Skeletal muscle satellite cell (primary cell): ENCODE measurements at regions not wholly inside any gene's neighbourhood (a gene's known extent, or its start where the extent isn't known, plus 50 kb on each side); places are given as distances from the start of the nearest gene placed in this dataset.

Source experiments
- H3K27me3 ChIP-seq: 2 replicates; pipeline ENCODE4 v1.7.0; 2013; ENCODE audit warnings: low read length; ENCODE audit not compliant: control insufficient read depth, insufficient read depth
- H3K36me3 ChIP-seq: 2 replicates; pipeline ENCODE4 v1.7.0; 2013; ENCODE audit warnings: mild to moderate bottlenecking, control low read depth, low read length; ENCODE audit not compliant: insufficient read depth
- H3K4me1 ChIP-seq: 2 replicates; pipeline ENCODE4 v1.7.0; 2013; ENCODE audit warnings: low read length; ENCODE audit not compliant: control insufficient read depth, insufficient read depth
- H3K4me2 ChIP-seq: 2 replicates; pipeline ENCODE4 v1.7.0; 2013; ENCODE audit warnings: mild to moderate bottlenecking, low read length
- H3K4me3 ChIP-seq: 2 replicates; pipeline ENCODE4 v1.7.0; 2013; ENCODE audit warnings: low read length
- H3K9ac ChIP-seq: 2 replicates; pipeline ENCODE4 v1.7.0; 2013; ENCODE audit warnings: mild to moderate bottlenecking, low read depth, low read length, moderate library complexity
- H3K9me3 ChIP-seq: replicated peaks from 2 replicates; pipeline ENCODE4 v1.7.0; 2013; ENCODE audit warnings: mild to moderate bottlenecking, control low read depth, low read length

DNA sequence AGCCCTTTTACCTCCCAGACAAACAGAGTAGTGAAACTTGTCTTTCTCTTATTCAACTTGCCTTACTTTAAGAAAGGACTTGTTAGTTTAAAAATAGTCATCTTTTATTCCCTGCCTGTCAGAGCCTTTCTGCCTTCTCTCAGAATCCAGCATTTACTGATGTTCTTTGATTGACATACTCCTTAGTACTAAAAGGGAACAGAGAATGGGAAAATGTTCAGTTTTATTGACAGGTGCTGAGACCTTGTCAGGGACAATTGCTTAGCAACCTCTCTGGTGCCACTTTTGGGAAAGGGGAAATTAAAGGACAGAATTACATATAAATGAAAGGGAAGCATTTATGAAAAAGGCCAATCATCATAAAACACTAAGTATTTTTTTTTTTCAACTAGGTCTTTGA lies 378.3 kb downstream of the PDCD6IP start:
- Histone ChIP-seq H3K9me3 (no peaks in the 10 kb centered on the region), H3K9ac (no peak overlapping the region)

DNA sequence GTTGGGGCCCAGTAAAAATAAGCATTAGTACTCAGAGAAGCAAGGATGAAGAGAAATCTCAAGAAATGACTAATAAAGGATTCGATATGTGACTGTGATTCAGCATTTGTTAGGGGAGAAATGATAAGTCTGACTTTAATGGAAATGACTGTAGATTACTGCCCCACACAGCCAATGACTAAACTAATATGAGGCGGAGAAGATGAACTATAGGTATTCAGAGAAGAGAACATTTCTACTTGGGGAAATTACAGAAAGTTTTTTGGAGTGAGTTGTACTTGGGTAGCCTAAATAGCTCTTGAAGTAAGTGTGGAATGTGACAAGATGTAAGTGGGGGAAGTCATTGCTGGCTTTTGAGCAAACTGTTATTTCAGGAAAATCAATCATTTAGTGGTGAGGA lies 380.0 kb downstream of the PDCD6IP start:
- Histone ChIP-seq H3K4me1 (no peaks in the 10 kb centered on the region), H3K9ac (no peak overlapping the region)

More for the DNA sequence above, 378.3 kb downstream of the PDCD6IP start:
- Histone ChIP-seq H3K4me2 (no peak overlapping the region), H3K36me3 (no peaks in the 10 kb centered on the region), H3K27me3 (no peaks in the 10 kb centered on the region), H3K4me3 (no peak overlapping the region), H3K4me1 (no peaks in the 10 kb centered on the region)

DNA sequence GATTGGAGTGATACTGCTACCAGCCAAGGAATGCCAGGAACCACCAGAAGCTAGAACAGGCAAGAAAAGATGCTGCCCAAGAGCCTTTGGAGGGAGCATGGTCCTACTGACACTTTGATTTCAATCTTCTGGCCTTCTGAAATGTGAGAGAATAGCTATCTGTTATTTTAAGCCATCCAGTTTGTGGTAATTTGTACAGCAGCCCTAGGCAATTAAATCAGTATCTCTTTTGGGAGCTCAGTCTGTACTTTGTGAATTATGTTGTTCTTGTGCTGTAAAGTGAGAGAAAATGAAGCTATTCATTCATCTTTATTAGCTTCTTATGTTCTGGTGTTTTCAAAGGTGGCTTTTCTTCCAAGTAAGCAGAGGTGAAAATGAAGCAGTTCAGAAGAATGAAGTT lies 381.3 kb downstream of the PDCD6IP start:
- no peak overlapping the region for H3K4me3 ChIP-seq
- H3K4me2 ChIP-seq = no peak overlapping the region
- H3K4me1 ChIP-seq = no peaks in the 10 kb centered on the region

More for the DNA sequence above, 380.0 kb downstream of the PDCD6IP start:
- Histone ChIP-seq H3K27me3 (no peaks in the 10 kb centered on the region), H3K36me3 (no peaks in the 10 kb centered on the region), H3K4me3 (no peak overlapping the region), H3K9me3 (no peaks in the 10 kb centered on the region), H3K4me2 (no peak overlapping the region)

DNA sequence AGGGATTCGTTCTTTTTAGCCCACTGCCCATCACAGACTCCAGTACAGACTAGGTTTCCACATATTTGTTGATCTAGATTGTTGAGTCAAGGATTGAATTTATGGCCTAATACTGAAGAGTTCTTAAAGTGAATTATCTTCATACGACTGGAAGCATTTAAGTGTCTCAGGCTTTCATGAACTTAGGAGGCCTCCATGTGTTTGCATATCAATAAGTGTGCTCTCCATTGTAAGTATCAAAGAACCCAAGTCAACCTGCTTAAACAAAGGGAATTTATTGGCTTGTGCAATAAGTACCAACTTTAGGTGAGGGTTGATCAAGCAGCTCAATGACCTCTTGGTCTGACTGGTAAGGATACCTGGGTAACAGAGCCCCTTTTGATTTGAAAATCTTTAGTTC lies 382.1 kb downstream of the PDCD6IP start:
- Histone ChIP-seq H3K9ac (no peak overlapping the region), H3K36me3 (no peaks in the 10 kb centered on the region), H3K9me3 (no peaks in the 10 kb centered on the region), H3K4me2 (no peak overlapping the region), H3K27me3 (no peaks in the 10 kb centered on the region), H3K4me1 (no peaks in the 10 kb centered on the region), H3K4me3 (no peak overlapping the region)

More for the DNA sequence above, 381.3 kb downstream of the PDCD6IP start:
- no peaks in the 10 kb centered on the region for H3K9me3 ChIP-seq
- no peaks in the 10 kb centered on the region for H3K36me3 ChIP-seq
- H3K9ac ChIP-seq = no peak overlapping the region
- H3K27me3 ChIP-seq = no peaks in the 10 kb centered on the region

DNA sequence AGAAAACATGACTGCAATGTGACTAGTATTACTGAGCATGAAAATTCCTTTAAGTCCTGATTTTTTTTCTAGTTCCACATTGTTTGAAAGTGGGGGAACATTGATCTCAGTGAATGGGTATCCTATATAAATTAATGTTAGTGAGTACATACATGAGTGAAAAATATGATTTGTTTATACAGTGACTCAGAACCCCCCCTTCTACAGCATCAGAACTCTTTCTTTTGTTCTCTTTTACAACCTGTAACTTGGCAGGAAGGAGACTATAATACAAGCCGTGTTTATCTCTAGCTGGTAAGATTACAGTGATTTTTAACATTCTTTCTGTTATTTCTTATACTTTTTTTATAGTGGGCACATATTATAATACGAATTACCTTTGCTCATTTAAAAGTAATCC lies 384.7 kb downstream of the PDCD6IP start:
- H3K36me3 ChIP-seq = no peaks in the 10 kb centered on the region
- no peaks in the 10 kb centered on the region for H3K9me3 ChIP-seq
- H3K4me3 ChIP-seq = no peak overlapping the region
- H3K9ac ChIP-seq = no peak overlapping the region
- H3K4me2 ChIP-seq = no peak overlapping the region
- no peaks in the 10 kb centered on the region for H3K4me1 ChIP-seq
- H3K27me3 ChIP-seq = no peaks in the 10 kb centered on the region

DNA sequence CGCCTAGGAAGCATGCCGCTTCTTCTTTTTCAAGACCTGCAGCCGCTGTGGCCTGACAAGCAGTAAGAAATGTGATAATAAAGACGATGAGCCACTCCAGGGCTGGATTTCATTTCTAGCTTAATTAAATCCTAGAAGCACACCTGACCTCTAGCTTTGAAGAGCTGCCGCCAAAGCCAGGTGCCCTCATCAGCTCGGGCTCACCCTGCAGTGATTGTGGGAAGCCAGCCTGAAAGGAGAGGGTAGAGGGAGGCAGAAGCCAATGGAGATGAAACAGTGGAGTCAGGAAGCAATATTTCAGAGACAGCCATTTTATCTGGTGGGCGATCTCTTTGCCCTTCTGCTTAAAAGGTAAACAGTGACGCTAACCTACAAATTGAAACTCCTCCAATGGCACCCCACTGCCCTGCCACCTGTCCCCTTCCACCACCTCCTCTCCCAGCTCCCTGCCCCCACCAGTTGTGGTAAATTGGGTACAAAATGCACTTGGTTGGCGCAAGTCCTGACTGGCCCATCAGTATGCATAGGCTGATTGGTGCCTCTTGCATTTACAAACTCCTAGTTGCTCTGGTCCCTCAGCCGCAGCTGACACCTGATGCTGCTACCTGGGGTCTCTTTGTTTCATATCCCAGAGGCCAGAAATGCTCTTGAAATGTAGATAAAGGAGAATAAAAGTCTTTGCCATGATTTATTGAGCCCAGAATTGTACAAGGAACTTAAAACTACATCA lies 385.3 kb downstream of the PDCD6IP start:
- no peaks in the 10 kb centered on the region for H3K36me3 ChIP-seq
- no peaks in the 10 kb centered on the region for H3K9me3 ChIP-seq
- H3K27me3 ChIP-seq = no peaks in the 10 kb centered on the region
- H3K9ac ChIP-seq = no peak overlapping the region
- H3K4me2 ChIP-seq = no peak overlapping the region
- no peak overlapping the region for H3K4me3 ChIP-seq
- H3K4me1 ChIP-seq = no peaks in the 10 kb centered on the region

DNA sequence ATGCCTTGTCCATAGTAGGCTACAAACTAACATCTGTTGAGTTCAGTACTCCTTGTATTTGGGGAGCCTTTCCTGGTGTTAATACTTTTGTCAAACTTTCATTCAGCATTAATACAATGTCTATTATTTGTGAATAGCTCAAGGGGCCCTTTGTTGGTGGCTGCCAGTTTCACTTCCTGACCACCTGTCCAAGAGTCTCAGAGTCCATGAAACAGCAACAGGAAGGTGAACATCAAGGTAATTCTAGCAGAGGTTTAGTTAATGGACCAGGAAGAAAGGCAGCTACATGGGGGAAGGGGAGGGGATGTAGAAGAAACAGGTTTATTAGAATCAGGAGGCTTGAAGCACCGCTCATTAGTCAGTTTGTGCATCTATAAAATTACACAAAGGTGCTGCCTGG lies 386.9 kb downstream of the PDCD6IP start:
- no peak overlapping the region for H3K9ac ChIP-seq
- H3K4me3 ChIP-seq = no peak overlapping the region
- H3K4me2 ChIP-seq = no peak overlapping the region
- no peaks in the 10 kb centered on the region for H3K27me3 ChIP-seq
- no peaks in the 10 kb centered on the region for H3K9me3 ChIP-seq
- no peaks in the 10 kb centered on the region for H3K36me3 ChIP-seq
- H3K4me1 ChIP-seq = no peaks in the 10 kb centered on the region

DNA sequence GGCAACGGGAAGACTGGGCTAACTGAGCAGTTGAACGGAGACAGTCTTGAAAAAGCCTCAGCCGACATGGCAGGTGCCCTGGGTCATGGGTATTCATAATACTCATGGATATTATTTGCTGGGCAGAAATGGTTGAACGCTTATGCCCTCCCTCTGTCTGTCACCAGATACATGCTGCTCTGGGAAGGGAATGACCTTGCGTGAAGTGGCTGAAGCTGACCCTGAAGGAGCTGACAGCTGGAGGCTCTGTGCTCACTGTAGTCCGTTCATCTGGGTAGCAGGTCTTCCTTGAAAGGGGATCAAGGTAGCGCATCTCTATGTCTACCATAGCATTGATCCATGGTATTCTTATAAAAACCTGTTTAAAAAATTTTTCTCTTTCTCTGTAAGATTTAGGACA lies 390.7 kb downstream of the PDCD6IP start:
- Histone ChIP-seq H3K4me3 (no peak overlapping the region), H3K4me1 (no peaks in the 10 kb centered on the region), H3K9ac (no peak overlapping the region), H3K27me3 (no peaks in the 10 kb centered on the region), H3K36me3 (no peaks in the 10 kb centered on the region), H3K9me3 (no peaks in the 10 kb centered on the region), H3K4me2 (no peak overlapping the region)

DNA sequence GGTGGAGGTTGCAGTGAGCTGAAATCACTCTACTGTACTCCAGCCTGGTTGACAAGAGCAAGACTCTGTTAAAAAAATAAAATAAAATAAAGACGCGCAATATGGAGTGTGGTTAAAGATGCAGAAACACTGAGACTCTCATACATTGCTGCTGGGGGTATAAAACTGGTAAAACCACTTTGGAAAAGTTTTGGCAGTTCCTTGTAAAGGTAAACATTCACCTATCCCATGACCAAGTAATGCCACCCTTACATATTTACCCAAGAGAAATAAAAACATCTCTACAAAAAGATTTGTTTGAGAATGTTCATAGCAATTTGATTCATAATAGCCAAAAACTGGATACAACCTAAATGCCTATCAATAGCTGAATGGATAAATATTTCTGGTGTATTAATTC lies 398.5 kb downstream of the PDCD6IP start:
- Histone ChIP-seq H3K27me3 (no peaks in the 10 kb centered on the region), H3K4me2 (no peak overlapping the region), H3K4me3 (no peak overlapping the region), H3K9me3 (no peaks in the 10 kb centered on the region), H3K36me3 (no peaks in the 10 kb centered on the region), H3K4me1 (peaks cover 4% of the 10 kb centered on the region), H3K9ac (no peak overlapping the region)

DNA sequence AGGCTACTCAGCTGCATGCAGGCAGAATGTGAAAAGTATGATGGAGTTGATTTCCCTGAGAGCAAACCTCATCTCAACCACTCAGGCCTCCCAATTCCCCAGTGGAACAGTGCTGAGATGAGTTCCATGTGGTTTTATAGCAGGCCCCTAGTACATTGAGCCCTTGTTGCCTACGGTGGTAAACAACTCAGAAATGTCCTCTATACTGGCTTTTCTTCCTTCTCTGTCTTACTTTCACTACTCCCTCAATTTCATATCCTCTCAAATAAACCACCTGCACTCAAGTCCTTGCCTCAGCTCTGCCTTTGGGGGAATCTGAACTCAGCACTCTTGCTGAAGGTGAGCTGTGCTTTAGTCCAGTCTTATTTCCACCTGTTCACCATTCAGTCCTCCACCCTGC lies 399.9 kb downstream of the PDCD6IP start:
- Histone ChIP-seq H3K9ac (no peak overlapping the region), H3K4me2 (no peak overlapping the region)

DNA sequence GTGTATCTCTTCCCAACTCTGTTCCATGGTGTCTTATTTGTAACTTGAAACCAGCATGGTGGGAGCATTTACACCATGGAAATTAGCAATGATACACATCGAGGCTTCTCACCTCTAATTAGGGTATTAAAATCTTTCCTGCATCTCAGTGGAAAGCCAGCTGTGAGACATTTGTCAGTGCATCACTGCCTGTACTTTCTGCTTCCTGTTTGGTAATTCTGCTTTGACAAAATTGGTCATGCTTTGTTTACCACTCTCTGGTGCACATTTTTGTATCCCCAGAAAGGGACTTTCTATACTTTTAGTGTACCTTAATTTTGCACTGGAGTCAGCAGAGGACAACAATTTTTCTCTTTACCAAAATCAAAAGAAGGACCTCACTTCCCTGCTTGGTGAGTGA lies 402.1 kb downstream of the PDCD6IP start:
- Histone ChIP-seq H3K9me3 (no peaks in the 10 kb centered on the region), H3K27me3 (no peaks in the 10 kb centered on the region), H3K9ac (no peak overlapping the region), H3K4me2 (no peak overlapping the region), H3K4me3 (no peak overlapping the region), H3K4me1 (peaks cover 4% of the 10 kb centered on the region), H3K36me3 (no peaks in the 10 kb centered on the region)

More for the DNA sequence above, 399.9 kb downstream of the PDCD6IP start:
- H3K4me1 ChIP-seq = peaks cover 4% of the 10 kb centered on the region
- no peak overlapping the region for H3K4me3 ChIP-seq
- no peaks in the 10 kb centered on the region for H3K36me3 ChIP-seq
- H3K9me3 ChIP-seq = no peaks in the 10 kb centered on the region
- no peaks in the 10 kb centered on the region for H3K27me3 ChIP-seq

DNA sequence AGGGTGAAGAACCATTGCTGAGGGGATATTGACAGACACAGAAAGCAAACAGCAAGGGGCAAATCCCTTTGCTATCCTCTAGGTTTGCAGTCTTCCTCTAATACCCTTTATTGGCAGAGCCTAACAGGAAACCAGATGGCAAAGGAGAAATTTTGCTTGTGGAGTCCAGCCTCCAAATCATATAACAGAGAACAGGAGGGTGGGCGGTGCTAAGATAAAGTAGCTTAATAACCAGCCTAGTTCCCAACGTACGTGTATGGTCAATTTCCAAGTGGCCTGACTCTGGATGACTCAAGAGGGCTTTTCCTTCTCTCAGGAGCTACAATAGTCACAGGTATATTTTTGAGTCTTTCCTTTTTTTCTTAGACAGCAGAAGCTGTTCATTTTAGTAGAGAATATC lies 404.5 kb downstream of the PDCD6IP start:
- H3K27me3 ChIP-seq = no peaks in the 10 kb centered on the region
- no peak overlapping the region for H3K4me2 ChIP-seq
- H3K4me3 ChIP-seq = no peak overlapping the region
- H3K9me3 ChIP-seq = no peaks in the 10 kb centered on the region
- H3K4me1 ChIP-seq = peaks cover 10% of the 10 kb centered on the region
- no peaks in the 10 kb centered on the region for H3K36me3 ChIP-seq
- no peak overlapping the region for H3K9ac ChIP-seq
